ENCODE measurements at regions not wholly inside any gene's neighbourhood (a gene's known extent, or its start where the extent isn't known, plus 50 kb on each side); places are given as distances from the start of the nearest gene placed in this dataset.

DNA sequence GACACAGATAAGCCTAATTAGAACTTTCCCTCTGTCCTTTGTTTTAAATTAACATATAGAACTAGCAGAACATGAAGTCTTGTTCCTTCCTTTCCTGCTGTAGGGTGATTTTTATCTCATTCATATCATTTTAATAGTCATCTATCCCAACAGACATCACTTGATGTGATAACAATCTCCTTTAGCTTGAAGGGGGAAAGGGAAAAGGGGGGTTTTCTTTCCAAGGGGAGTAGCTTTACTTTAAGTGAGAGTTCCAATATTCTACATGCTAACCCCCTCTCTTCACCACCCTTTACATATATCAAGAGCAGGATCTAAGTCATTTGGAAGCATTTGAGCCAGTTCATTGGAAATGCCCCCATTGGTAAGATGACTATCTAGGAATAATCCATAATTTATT, 241.9 kb downstream of the HHIPL2 start (continued):
- TF ChIP-seq, protein P1, sequence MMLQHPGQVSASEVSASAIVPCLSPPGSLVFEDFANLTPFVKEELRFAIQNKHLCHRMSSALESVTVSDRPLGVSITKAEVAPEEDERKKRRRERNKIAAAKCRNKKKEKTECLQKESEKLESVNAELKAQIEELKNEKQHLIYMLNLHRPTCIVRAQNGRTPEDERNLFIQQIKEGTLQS (IDR thresholded peaks at IDR 0.05; ENCODE audit: insufficient read depth, low read depth, low read length): no peak
- TF ChIP-seq SUZ12 (IDR thresholded peaks at IDR 0.05; ENCODE audit: low read length) (no peak), SP2 (IDR thresholded peaks at IDR 0.05; ENCODE audit: low read length) (no peak), SIX5 (IDR thresholded peaks at IDR 0.05; ENCODE audit: low read depth, low read length) (no peak), MAFK (IDR thresholded peaks at IDR 0.05; ENCODE audit: low read depth, low read length) (no peak)
- TF ChIP-seq, protein P2, sequence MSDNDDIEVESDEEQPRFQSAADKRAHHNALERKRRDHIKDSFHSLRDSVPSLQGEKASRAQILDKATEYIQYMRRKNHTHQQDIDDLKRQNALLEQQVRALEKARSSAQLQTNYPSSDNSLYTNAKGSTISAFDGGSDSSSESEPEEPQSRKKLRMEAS (IDR thresholded peaks at IDR 0.05): no peak

Data from H1 (cell line).